Panc1 (cell line): ENCODE measurements at regions not wholly inside any gene's neighbourhood (a gene's known extent, or its start where the extent isn't known, plus 50 kb on each side); places are given as distances from the start of the nearest gene placed in this dataset.

Experiments
- ATAC-seq: fragments of 200-7000 bp; cut with Tn5 transposase; 2 replicates; pipeline ENCODE4 v1.9.1; 2020; ENCODE audit warnings: mild to moderate bottlenecking, moderate library complexity
- BruUV-seq: library from RNA; stranded (reverse); fragments of 400-500 nt; replicated peaks from 2 replicates; lab custom pipeline; 2021; lab: Mats Ljungman, UMichigan
- CTCF ChIA-PET: fragments of 300-600 bp; sonication (Branson Sonifier 250); formaldehyde crosslinking; loops from one replicate; lab custom pipeline; 2022; ENCODE audit warnings: antibody characterized with exemption; lab: Charles Lee
- POLR2A ChIA-PET: fragments of 300-600 bp; sonication (Branson Sonifier 250); formaldehyde crosslinking; loops from one replicate; lab custom pipeline; 2022; ENCODE audit warnings: antibody characterized with exemption; lab: Charles Lee
- DNase-seq: peaks from one replicate; pipeline ENCODE4 v3.0.0-alpha.2; 2010; ENCODE audit warnings: low read depth, low spot score
- H3K27ac ChIP-seq: 2 replicates; pipeline ENCODE4 v1.5.1; 2011; ENCODE audit warnings: mild to moderate bottlenecking, low read length, inconsistent platforms
- H3K27me3 ChIP-seq: fragments of 200-500 bp; sonication (Bioruptor generic); 2 replicates; pipeline ENCODE4 v1.6.0; 2014; ENCODE audit warnings: low read length, inconsistent platforms; ENCODE audit not compliant: control insufficient read depth, insufficient read depth
- H3K36me3 ChIP-seq: fragments of 200-500 bp; sonication (Bioruptor generic); 2 replicates; pipeline ENCODE4 v1.5.1; 2014; ENCODE audit warnings: inconsistent platforms, mild to moderate bottlenecking, low read length, moderate library complexity; ENCODE audit not compliant: control insufficient read depth, insufficient read depth
- H3K4me1 ChIP-seq: 2 replicates; pipeline ENCODE4 v1.5.1; 2011; ENCODE audit warnings: inconsistent platforms, mild to moderate bottlenecking, low read length, moderate library complexity; ENCODE audit not compliant: control insufficient read depth, insufficient read depth
- H3K4me3 ChIP-seq, 2 experiments: 2 replicates each; pipeline ENCODE4 v1.5.1; 2011 to 2012; ENCODE audit warnings: low read depth in 2 of 2, low read length in 2 of 2, mild to moderate bottlenecking in 2 of 2, inconsistent platforms in 1 of 2, moderate library complexity in 1 of 2
- H3K9me3 ChIP-seq: fragments of 200-500 bp; sonication (Bioruptor generic); 2 replicates; pipeline ENCODE4 v1.5.1; 2014; ENCODE audit warnings: low read depth, mild to moderate bottlenecking, inconsistent platforms, low read length, moderate library complexity; ENCODE audit not compliant: control insufficient read depth, insufficient read depth
- POLR2AphosphoS5 ChIP-seq: IDR thresholded peaks from 2 replicates; pipeline ENCODE4 v1.6.1; 2012; ENCODE audit warnings: mild to moderate bottlenecking, low read depth, low read length, moderate library complexity
- SIN3A ChIP-seq: IDR thresholded peaks from 2 replicates; pipeline ENCODE4 v1.6.1; 2012; ENCODE audit warnings: low read depth, mild to moderate bottlenecking, low read length, moderate library complexity, borderline replicate concordance; ENCODE audit not compliant: insufficient read depth
- TCF7L2 ChIP-seq: IDR thresholded peaks from 2 replicates; pipeline ENCODE4 v1.6.1; 2011; ENCODE audit warnings: mild to moderate bottlenecking, low read depth, low read length, inconsistent platforms
- in situ Hi-C: cut with HindIII; loops from 2 replicates; pipeline ENCODE4 v1.10.0; 2016; ENCODE audit warnings: low sequenced_read_pairs, low pct_unique_long_range_greater_than_20kb
- intact Hi-C: fragments of 100-400 bp; cut with micrococcal nuclease; formaldehyde crosslinking; loops from one replicate; pipeline ENCODE4 v1.10.0; 2022; ENCODE audit not compliant: unreplicated experiment
- TF ChIP-seq, protein P1 (sequence below): fragments of 450-650 bp; IDR thresholded peaks from 2 replicates; pipeline ENCODE4 v1.5.1; 2017; ENCODE audit warnings: mild to moderate bottlenecking
- TF ChIP-seq, protein P2 (sequence below), 2 experiments: IDR thresholded peaks; 2 replicates each; pipeline ENCODE4 v1.6.1; 2011 to 2012; ENCODE audit warnings: low read depth in 2 of 2, control low read depth in 1 of 2, low read length in 1 of 2, mild to moderate bottlenecking in 1 of 2, moderate library complexity in 1 of 2; ENCODE audit not compliant: insufficient read depth in 1 of 2

DNA sequence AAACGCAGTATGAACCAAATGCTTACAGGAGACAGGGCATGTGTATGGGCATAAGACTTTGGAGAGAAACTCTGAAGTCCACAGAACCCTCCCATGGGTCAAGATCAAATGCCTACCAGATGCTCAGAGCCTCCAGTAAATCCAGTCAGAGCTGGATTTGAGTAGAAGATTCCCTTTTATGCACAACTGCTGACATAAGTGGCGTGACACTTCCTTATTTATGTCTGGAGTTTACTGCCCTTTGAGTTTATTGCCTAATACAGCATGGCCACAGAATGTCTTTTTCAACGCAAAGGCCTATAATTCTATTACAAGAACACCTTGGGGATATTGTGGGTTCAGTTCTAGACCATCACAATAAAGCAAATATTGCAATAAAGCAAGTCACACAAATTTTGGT lies 220.0 kb upstream of the FOXQ1 start:
- Histone ChIP-seq H3K36me3 (no peaks in the 10 kb centered on the region), H3K4me1 (no peaks in the 10 kb centered on the region), H3K4me3 (no peak overlapping the region), H3K27ac (no peak overlapping the region), H3K9me3 (no peaks in the 10 kb centered on the region), H3K27me3 (no peaks in the 10 kb centered on the region)
- ATAC-seq (no peak), DNase-seq (no peak)
- ChIA-PET CTCF (no interaction called here), POLR2A (no interaction called here)
- intact Hi-C loops (no loop called here), in situ Hi-C loops (no loop called here)
- BruUV-seq = no TSS peak
- TF ChIP-seq TCF7L2 (no peak), SIN3A (no peak), POLR2AphosphoS5 (no peak)
- TF ChIP-seq, protein P1, sequence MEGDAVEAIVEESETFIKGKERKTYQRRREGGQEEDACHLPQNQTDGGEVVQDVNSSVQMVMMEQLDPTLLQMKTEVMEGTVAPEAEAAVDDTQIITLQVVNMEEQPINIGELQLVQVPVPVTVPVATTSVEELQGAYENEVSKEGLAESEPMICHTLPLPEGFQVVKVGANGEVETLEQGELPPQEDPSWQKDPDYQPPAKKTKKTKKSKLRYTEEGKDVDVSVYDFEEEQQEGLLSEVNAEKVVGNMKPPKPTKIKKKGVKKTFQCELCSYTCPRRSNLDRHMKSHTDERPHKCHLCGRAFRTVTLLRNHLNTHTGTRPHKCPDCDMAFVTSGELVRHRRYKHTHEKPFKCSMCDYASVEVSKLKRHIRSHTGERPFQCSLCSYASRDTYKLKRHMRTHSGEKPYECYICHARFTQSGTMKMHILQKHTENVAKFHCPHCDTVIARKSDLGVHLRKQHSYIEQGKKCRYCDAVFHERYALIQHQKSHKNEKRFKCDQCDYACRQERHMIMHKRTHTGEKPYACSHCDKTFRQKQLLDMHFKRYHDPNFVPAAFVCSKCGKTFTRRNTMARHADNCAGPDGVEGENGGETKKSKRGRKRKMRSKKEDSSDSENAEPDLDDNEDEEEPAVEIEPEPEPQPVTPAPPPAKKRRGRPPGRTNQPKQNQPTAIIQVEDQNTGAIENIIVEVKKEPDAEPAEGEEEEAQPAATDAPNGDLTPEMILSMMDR = no peak
- TF ChIP-seq, protein P2, sequence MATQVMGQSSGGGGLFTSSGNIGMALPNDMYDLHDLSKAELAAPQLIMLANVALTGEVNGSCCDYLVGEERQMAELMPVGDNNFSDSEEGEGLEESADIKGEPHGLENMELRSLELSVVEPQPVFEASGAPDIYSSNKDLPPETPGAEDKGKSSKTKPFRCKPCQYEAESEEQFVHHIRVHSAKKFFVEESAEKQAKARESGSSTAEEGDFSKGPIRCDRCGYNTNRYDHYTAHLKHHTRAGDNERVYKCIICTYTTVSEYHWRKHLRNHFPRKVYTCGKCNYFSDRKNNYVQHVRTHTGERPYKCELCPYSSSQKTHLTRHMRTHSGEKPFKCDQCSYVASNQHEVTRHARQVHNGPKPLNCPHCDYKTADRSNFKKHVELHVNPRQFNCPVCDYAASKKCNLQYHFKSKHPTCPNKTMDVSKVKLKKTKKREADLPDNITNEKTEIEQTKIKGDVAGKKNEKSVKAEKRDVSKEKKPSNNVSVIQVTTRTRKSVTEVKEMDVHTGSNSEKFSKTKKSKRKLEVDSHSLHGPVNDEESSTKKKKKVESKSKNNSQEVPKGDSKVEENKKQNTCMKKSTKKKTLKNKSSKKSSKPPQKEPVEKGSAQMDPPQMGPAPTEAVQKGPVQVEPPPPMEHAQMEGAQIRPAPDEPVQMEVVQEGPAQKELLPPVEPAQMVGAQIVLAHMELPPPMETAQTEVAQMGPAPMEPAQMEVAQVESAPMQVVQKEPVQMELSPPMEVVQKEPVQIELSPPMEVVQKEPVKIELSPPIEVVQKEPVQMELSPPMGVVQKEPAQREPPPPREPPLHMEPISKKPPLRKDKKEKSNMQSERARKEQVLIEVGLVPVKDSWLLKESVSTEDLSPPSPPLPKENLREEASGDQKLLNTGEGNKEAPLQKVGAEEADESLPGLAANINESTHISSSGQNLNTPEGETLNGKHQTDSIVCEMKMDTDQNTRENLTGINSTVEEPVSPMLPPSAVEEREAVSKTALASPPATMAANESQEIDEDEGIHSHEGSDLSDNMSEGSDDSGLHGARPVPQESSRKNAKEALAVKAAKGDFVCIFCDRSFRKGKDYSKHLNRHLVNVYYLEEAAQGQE (IDR thresholded peaks at IDR 0.05; ENCODE audit: insufficient read depth in 1 of 2, low read depth in 2 of 2, low read length in 1 of 2) = no peak

GRCh38 chr6:1089859-1090258 lies 222.0 kb upstream of the FOXQ1 start:
- CTCF ChIA-PET = no interaction called here
- POLR2A ChIA-PET = no interaction called here
- DNase-seq = no peak
- Histone ChIP-seq H3K36me3 (no peaks in the 10 kb centered on the region), H3K27ac (no peak overlapping the region), H3K4me3 (no peak overlapping the region), H3K4me1 (no peaks in the 10 kb centered on the region), H3K9me3 (no peaks in the 10 kb centered on the region), H3K27me3 (no peaks in the 10 kb centered on the region)
- BruUV-seq = no TSS peak
- intact Hi-C loops (loop anchor here (1.0 kb wide), 1 partner anchor 22 kb away; no protein-coding TSS in a partner anchor), in situ Hi-C loops (no loop called here)
- TF ChIP-seq, protein P2 (IDR thresholded peaks at IDR 0.05; ENCODE audit: insufficient read depth in 1 of 2, low read depth in 2 of 2, low read length in 1 of 2) = no peak
- TF ChIP-seq, protein P1 = no peak
- no peak for TF ChIP-seq SIN3A
- ATAC-seq = no peak
